MM.1S (cell line): ENCODE measurements at regions not wholly inside any gene's neighbourhood (a gene's known extent, or its start where the extent isn't known, plus 50 kb on each side); places are given as distances from the start of the nearest gene placed in this dataset.

Experiments
- DNase-seq: peaks from one replicate; pipeline ENCODE4 v3.0.0-alpha.2; 2015
- H2AFZ ChIP-seq: fragments of 300-600 bp; sonication (generic); 2 replicates; pipeline ENCODE4 v1.6.0; 2016; ENCODE audit warnings: antibody characterized with exemption, low read length
- H3F3A ChIP-seq: fragments of 300-600 bp; sonication (generic); 2 replicates; pipeline ENCODE4 v1.6.1; 2016; ENCODE audit warnings: mild to moderate bottlenecking, antibody characterized with exemption, low read length, moderate library complexity, mixed read lengths; ENCODE audit not compliant: insufficient read depth
- H3K27ac ChIP-seq: fragments of 300-600 bp; sonication (generic); 2 replicates; pipeline ENCODE4 v1.5.1; 2016; ENCODE audit warnings: mild to moderate bottlenecking, low read length
- H3K27me3 ChIP-seq: fragments of 300-600 bp; sonication (generic); replicated peaks from 2 replicates; pipeline ENCODE4 v1.6.0; 2016; ENCODE audit warnings: low read length; ENCODE audit not compliant: insufficient read depth
- H3K36me3 ChIP-seq: fragments of 300-600 bp; sonication (generic); replicated peaks from 2 replicates; pipeline ENCODE4 v1.6.1; 2016; ENCODE audit warnings: mild to moderate bottlenecking, low read length, mixed read lengths; ENCODE audit not compliant: insufficient read depth
- H3K4me1 ChIP-seq: fragments of 300-600 bp; sonication (generic); 2 replicates; pipeline ENCODE4 v1.6.1; 2016; ENCODE audit warnings: low read length, mixed read lengths
- H3K4me2 ChIP-seq: fragments of 300-600 bp; sonication (generic); 2 replicates; pipeline ENCODE4 v1.6.0; 2016; ENCODE audit warnings: low read depth, low read length
- H3K4me3 ChIP-seq: fragments of 300-600 bp; sonication (generic); 2 replicates; pipeline ENCODE4 v1.5.1; 2016; ENCODE audit warnings: low read length, mixed read lengths
- H3K79me2 ChIP-seq: fragments of 300-600 bp; sonication (generic); 2 replicates; pipeline ENCODE4 v1.6.1; 2016; ENCODE audit warnings: mixed run types, low read length, mixed read lengths
- H3K9ac ChIP-seq: fragments of 300-600 bp; sonication (generic); 2 replicates; pipeline ENCODE4 v1.6.1; 2016; ENCODE audit warnings: low read length, mixed read lengths
- H3K9me2 ChIP-seq: fragments of 300-600 bp; sonication (generic); replicated peaks from 2 replicates; pipeline ENCODE4 v1.6.1; 2016; ENCODE audit warnings: mild to moderate bottlenecking, low read length, mixed read lengths; ENCODE audit not compliant: insufficient read depth
- H3K9me3 ChIP-seq: fragments of 300-600 bp; sonication (generic); replicated peaks from 2 replicates; pipeline ENCODE4 v1.6.1; 2016; ENCODE audit warnings: mild to moderate bottlenecking, low read length, mixed read lengths; ENCODE audit not compliant: insufficient read depth
- H4K20me1 ChIP-seq: fragments of 300-600 bp; sonication (generic); 2 replicates; pipeline ENCODE4 v1.6.1; 2016; ENCODE audit warnings: mild to moderate bottlenecking, low read length, moderate library complexity, mixed read lengths; ENCODE audit not compliant: insufficient read depth
- EZH2 ChIP-seq: fragments of 300-600 bp; sonication (generic); optimal IDR thresholded peaks from 2 replicates; pipeline ENCODE3; 2017; ENCODE audit warnings: low read depth, mild to moderate bottlenecking, antibody characterized with exemption, low read length, mixed read lengths
- EZH2phosphoT487 ChIP-seq: fragments of 300-600 bp; sonication (generic); IDR thresholded peaks from 2 replicates; pipeline ENCODE4 v1.6.1; 2018; ENCODE audit warnings: antibody characterized with exemption, low read length
- TF ChIP-seq, protein P1 (sequence below): fragments of 300-600 bp; sonication (generic); IDR thresholded peaks from 2 replicates; pipeline ENCODE4 v1.5.1; 2016; ENCODE audit warnings: antibody characterized with exemption, low read length, mixed read lengths

DNA sequence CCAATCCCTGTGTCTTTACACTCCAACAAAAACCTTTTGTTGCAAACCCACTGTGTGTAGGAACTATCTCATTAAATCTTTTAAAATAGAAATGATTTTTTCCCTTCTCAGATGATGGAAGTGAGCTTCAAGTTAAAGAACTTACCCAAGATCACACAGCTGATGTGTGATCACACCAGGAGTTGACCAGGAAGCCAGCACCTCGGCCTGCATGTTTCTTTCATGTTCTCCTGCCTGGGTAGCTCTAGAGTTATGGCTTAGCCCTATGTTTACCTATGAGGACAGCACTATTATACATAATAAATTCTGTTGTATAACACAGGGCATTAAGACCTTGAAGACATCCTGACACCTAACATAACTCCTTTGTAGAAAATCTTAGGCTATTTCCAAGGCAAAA, 132.1 kb upstream of the KLHL25 start:
- Histone ChIP-seq H2AFZ (no peak overlapping the region), H3K4me3 (no peak overlapping the region), H3K79me2 (no peaks in the 10 kb centered on the region), H3K9me3 (no peaks in the 10 kb centered on the region), H3K4me2 (no peak overlapping the region), H3K9me2 (no peaks in the 10 kb centered on the region), H3K27ac (no peak overlapping the region), H3K4me1 (no peaks in the 10 kb centered on the region), H3K9ac (no peak overlapping the region), H3K36me3 (no peaks in the 10 kb centered on the region), H3F3A (no peaks in the 10 kb centered on the region), H4K20me1 (no peaks in the 10 kb centered on the region), H3K27me3 (no peaks in the 10 kb centered on the region)
- no peak for DNase-seq
- TF ChIP-seq, protein P1, sequence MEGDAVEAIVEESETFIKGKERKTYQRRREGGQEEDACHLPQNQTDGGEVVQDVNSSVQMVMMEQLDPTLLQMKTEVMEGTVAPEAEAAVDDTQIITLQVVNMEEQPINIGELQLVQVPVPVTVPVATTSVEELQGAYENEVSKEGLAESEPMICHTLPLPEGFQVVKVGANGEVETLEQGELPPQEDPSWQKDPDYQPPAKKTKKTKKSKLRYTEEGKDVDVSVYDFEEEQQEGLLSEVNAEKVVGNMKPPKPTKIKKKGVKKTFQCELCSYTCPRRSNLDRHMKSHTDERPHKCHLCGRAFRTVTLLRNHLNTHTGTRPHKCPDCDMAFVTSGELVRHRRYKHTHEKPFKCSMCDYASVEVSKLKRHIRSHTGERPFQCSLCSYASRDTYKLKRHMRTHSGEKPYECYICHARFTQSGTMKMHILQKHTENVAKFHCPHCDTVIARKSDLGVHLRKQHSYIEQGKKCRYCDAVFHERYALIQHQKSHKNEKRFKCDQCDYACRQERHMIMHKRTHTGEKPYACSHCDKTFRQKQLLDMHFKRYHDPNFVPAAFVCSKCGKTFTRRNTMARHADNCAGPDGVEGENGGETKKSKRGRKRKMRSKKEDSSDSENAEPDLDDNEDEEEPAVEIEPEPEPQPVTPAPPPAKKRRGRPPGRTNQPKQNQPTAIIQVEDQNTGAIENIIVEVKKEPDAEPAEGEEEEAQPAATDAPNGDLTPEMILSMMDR = no peak
- no peak for TF ChIP-seq EZH2
- TF ChIP-seq EZH2phosphoT487 = no peak

DNA sequence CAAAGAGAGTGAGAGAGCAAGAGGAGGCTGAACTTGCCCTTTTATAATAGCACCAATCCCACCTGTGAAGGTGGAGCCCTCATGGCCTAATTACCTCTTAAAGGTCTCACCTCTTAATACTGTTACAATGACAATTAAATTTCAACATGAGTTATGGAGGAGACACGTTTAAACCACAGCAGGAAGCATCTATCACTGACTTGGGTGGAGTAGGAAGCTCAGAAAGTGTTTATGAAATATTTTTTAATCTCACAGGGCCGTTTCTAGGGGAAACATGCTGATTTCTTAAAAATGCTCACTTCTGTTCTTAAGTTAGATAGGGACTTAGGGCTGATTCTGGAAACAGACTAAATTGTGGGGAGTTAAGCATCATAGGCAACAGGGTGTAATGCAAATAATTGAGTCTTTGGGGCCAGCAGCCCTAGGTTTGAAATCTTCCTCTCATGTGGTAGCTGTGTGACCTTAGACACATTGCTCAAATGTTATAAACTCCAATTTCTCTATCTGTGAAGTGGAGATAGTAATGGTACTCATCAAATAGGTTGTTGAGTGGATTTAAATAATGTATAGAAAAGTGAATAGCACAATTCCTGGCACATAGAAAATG, 133.3 kb upstream of the KLHL25 start:
- no peak overlapping the region for H3K4me3 ChIP-seq
- no peak for DNase-seq
- no peaks in the 10 kb centered on the region for H3K9me3 ChIP-seq
- H4K20me1 ChIP-seq = no peaks in the 10 kb centered on the region
- H3K27ac ChIP-seq = no peak overlapping the region
- H3K4me2 ChIP-seq = no peak overlapping the region
- no peak for TF ChIP-seq EZH2
- no peak for TF ChIP-seq EZH2phosphoT487
- TF ChIP-seq, protein P1 = no peak
- H3K27me3 ChIP-seq = no peaks in the 10 kb centered on the region
- H3F3A ChIP-seq = no peaks in the 10 kb centered on the region
- no peak overlapping the region for H2AFZ ChIP-seq
- H3K79me2 ChIP-seq = no peaks in the 10 kb centered on the region
- no peaks in the 10 kb centered on the region for H3K36me3 ChIP-seq
- H3K9ac ChIP-seq = no peak overlapping the region
- H3K9me2 ChIP-seq = no peaks in the 10 kb centered on the region
- no peaks in the 10 kb centered on the region for H3K4me1 ChIP-seq

DNA sequence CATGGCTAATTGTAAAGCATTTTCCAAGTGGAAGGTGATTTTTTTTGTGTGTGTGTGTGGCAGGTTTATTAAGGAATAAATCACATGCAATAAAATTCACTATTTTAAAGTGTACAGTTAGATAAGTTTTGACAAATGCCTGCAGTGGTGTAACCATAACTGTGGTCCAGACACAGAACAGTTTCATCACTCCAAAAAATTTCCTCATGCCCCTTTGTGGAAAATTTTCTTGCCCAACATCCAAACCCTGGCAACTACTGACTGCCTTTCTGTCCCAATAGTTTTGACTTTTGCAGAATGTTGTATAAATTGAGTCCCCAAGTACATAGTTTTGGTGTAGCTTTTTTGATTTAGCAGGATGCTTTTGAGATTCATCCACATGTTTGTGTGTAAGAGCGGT, 135.1 kb upstream of the KLHL25 start:
- Histone ChIP-seq H3K9me2 (no peaks in the 10 kb centered on the region), H3K27me3 (no peaks in the 10 kb centered on the region)

More for the DNA sequence above, 135.1 kb upstream of the KLHL25 start:
- no peak overlapping the region for H3K9ac ChIP-seq
- H3K79me2 ChIP-seq = no peaks in the 10 kb centered on the region
- no peaks in the 10 kb centered on the region for H4K20me1 ChIP-seq
- H3F3A ChIP-seq = no peaks in the 10 kb centered on the region
- H3K27ac ChIP-seq = no peak overlapping the region
- H3K4me1 ChIP-seq = no peaks in the 10 kb centered on the region
- DNase-seq = no peak
- no peaks in the 10 kb centered on the region for H3K9me3 ChIP-seq
- H3K4me3 ChIP-seq = no peak overlapping the region
- H3K4me2 ChIP-seq = no peak overlapping the region
- no peak overlapping the region for H2AFZ ChIP-seq
- TF ChIP-seq, protein P1 = no peak
- TF ChIP-seq EZH2phosphoT487 (no peak), EZH2 (no peak)
- H3K36me3 ChIP-seq = no peaks in the 10 kb centered on the region
